GM23248 (cell line): ENCODE measurements at regions not wholly inside any gene's neighbourhood (a gene's known extent, or its start where the extent isn't known, plus 50 kb on each side); places are given as distances from the start of the nearest gene placed in this dataset.

Experiments used
- EZH2 ChIP-seq: fragments of 200-600 bp; sonication (generic); IDR thresholded peaks from 2 replicates; pipeline ENCODE4 v1.6.1; 2018; ENCODE audit warnings: antibody characterized with exemption, mild to moderate bottlenecking; ENCODE audit not compliant: insufficient read depth, poor library complexity, severe bottlenecking
- EZH2phosphoT487 ChIP-seq: fragments of 200-600 bp; sonication (generic); IDR thresholded peaks from 2 replicates; pipeline ENCODE4 v1.6.1; 2018; ENCODE audit warnings: antibody characterized with exemption, moderate library complexity, mild to moderate bottlenecking, low read depth; ENCODE audit not compliant: insufficient read depth

GRCh38 chr6:150668900-150669302 lies 69.2 kb downstream of the PLEKHG1 start:
- TF ChIP-seq EZH2 (no peak), EZH2phosphoT487 (no peak)
